GM18861 (cell line): ENCODE measurements at regions not wholly inside any gene's neighbourhood (a gene's known extent, or its start where the extent isn't known, plus 50 kb on each side); places are given as distances from the start of the nearest gene placed in this dataset.

Experiments used
- ATAC-seq: cut with Tn5 transposase; IDR thresholded peaks from one replicate; pipeline ENCODE4 v1.9.1; 2021; ENCODE audit not compliant: unreplicated experiment

GRCh38 chr12:77724367-77724957 lies 106.2 kb upstream of the NAV3 start:
- ATAC-seq: no peak

DNA sequence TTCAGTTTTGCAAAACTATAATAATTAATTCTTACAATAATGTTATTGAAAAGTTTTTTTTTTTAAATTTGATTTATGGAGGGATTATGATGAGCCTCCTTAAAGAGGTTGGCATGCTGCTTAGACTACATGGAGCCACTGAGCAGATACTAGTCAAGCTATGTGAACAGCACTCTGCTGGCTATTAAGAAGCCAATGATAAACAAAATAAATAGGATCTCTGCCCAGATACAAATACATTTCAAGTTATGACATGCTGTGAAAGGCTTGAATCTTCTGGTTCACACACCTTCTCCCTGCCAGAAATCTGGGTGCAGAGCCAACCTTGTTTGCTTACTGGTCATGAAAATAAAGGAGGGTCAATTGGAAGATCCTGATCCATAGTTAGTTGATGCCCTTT lies 107.4 kb upstream of the NAV3 start:
- no peak for ATAC-seq

DNA sequence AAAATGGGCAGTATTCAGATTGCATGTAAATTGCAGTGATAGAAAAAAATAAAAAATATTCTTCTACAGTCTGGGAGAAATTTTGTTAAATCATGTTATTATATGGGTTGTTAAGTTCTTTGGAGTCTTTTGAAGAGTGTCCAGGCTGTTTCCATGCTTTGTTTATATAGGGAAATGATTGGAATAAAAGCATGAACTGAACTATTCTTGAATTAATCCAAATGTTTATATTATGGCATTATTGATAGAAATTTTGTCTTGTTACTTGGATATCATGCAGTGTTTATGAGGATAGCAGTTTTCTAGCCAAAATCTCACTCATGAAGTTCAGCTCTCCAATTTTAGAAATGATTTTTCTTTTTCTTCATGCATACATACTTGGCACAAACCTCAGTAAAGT lies 108.2 kb upstream of the NAV3 start:
- ATAC-seq: no peak

DNA sequence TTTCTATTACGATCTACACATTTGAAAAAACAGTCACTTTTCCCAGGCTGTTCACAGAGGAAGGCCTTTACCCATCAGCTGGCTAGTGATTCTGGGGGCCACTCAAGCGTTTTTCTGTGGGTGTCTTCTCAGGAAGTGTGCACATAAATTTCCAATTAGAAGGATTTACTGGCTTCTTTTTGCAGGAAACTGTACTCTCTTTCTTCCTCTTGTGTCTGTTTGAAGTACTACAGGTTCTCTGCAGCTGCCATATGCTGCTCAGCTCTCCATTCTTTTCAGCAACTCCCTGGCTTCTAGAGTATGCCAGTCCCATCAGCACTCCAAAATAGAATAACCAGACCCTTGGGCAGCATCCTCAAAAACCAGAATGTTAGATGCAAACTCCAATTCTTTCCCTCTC lies 110.4 kb upstream of the NAV3 start:
- no peak for ATAC-seq

DNA sequence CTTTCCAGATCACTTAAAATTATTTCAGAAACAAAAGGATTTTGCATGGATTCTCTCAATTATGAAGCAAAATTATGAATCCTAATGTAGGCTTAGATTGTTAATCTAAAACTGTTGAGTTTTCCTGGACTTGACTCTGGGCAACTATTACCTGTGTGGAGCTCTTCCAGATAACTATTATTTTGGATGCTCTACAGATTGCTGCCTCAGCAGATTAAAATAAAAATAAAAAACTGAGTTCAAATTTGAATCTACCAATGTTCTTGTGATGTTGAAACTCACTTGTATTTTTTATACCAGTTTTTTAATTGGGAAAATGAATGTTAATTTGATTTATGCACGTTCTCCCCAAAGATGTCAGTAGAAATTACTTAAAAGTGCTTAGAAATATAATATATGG lies 120.5 kb upstream of the NAV3 start:
- ATAC-seq: no peak

- no peak for ATAC-seq
Observed at GRCh38 chr12:77697126-77697525, 133.6 kb upstream of the NAV3 start.

- no peak for ATAC-seq
Observed at GRCh38 chr12:77696183-77696582, 134.5 kb upstream of the NAV3 start.

DNA sequence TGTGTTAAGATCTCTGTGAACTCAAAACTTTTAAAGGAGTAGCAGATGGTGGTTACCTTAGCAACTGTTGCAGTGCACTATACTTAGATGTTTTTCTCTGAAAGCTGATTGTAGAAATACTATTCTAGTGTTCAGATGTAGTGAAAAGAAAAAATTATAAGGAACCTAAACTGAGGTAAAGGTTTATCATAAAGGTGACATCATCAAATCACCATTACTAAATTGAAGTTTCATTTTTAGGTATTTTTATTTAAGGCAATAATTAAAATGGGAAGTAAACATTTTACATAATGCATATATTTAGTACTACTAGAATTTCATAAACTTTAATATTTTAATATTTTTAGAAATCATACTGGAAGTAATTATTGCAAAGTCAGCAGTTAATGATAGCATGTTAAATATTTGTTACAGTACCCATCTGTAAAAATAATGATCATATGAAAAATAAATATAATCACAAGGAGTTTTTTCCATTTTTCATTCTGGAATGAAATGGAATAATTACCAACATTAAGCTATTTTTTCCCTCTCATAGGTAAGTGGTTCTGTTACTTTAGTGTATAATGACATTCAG lies 141.1 kb upstream of the NAV3 start:
- ATAC-seq: no peak

GRCh38 chr12:77687321-77687720 lies 143.4 kb upstream of the NAV3 start:
- ATAC-seq: no peak

DNA sequence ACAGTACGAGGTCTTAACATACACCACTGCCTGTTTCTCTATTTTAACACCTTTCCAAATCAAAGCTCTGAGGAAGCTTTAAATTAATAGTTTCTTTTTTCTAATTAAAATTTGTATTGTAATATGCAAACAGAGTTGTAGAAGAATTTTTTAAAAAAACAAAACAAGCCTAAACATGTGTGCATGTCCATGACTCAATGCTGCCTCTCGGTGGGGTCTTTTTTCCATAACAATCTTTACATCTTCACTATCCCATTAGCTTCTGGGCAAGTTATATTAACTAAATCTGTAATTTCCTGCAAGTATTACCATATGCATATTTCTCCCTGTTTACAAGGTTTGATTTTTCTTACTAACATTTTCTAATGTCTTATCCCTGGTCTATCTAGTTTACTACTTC lies 143.9 kb upstream of the NAV3 start:
- no peak for ATAC-seq

DNA sequence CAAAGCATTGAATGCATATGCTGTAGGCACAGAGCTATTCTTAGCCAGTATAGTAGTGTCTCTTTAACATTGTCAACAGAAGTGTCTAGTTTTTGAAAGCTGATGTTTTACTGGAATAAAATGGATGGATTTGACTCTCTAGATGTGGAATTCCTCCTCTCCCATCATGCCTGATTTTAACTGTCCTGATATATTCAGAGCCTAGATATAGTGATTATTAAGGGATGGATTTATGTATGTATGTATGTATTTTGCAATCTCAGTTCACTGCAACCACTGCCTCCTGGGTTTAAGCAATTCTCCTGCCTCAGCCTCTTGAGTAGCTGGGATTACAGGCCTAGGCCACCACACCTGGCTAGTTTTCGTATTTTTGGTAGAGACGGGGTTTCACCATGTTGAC lies 144.8 kb upstream of the NAV3 start:
- ATAC-seq: no peak

GRCh38 chr12:77685112-77685511 lies 145.6 kb upstream of the NAV3 start:
- peak; percentile 66 for ATAC-seq

DNA sequence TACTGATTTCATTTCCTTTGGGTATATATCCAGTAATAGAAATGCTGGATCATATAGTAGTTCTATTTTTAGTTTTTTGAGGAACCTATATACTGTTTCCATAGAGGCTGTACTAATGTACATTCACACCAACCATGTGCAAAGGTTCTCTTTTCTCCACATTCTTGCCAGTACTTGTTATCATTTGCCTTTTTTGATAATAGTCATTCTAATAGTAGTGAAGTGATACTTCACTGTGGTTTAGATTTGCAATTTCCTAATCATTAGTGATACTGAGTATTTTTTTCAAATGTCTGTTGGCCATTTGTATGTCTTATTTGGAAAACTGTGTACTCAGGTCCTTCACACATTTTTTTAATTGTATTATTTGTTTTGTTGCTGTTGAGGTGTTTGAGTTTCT lies 148.2 kb upstream of the NAV3 start:
- peak; percentile 49 for ATAC-seq

GRCh38 chr12:77681726-77682125 lies 149.0 kb upstream of the NAV3 start:
- ATAC-seq: no peak

DNA sequence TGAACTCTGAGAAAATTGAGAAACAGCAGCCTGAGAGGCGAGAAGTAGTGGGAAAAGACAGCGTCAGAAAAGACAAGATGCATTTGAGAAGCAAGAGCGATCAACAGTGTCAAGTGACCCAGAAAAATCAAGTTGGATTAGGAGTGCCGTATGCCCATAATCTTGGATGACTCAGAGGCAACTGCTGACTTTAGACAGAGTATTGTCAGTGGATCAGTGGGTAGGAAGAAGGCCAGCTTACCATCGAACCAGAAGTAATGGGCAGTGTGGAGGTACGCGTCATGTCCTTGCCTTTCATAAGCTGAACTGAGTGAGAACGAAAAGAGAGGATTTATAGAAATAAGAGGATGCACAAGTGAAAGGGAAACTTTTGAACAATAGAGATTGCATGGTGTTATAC lies 151.0 kb upstream of the NAV3 start:
- no peak for ATAC-seq

GRCh38 chr12:77678621-77679020 lies 152.1 kb upstream of the NAV3 start:
- ATAC-seq: no peak

- ATAC-seq: no peak
Observed at GRCh38 chr12:77667101-77667500, 163.6 kb upstream of the NAV3 start.

- no peak for ATAC-seq
Observed at GRCh38 chr12:77648716-77649115, 182.0 kb upstream of the NAV3 start.

DNA sequence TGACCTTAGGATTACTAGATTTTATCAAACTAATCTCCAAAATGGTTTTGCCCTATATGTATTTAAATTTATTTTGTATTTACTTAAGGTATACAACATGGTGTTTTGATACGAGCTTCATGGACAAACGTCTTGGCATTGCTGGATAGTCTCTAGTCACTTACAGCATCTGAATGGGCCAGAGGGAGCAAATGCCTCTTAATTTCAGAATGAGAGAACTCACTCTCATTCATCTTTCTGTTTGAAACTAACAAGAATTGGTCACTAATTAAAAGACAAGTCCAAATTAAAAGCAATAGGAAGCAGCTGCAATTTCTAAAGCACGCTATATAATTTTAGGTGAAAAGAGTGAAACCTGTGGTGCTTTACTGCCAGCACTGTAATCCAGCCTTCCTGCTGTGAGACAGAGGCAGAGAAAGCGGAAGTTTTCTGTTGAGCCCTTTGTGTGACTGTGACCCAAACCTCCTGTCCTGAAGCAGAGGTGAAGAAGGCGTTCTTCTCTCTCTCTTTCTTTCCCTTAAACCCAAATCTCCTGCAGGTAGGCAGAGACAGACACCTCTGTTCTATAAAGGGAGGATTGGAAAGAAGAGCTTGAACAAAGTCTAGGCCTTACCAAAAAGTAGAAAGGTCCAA lies 184.6 kb upstream of the NAV3 start:
- peak; percentile 69 for ATAC-seq

DNA sequence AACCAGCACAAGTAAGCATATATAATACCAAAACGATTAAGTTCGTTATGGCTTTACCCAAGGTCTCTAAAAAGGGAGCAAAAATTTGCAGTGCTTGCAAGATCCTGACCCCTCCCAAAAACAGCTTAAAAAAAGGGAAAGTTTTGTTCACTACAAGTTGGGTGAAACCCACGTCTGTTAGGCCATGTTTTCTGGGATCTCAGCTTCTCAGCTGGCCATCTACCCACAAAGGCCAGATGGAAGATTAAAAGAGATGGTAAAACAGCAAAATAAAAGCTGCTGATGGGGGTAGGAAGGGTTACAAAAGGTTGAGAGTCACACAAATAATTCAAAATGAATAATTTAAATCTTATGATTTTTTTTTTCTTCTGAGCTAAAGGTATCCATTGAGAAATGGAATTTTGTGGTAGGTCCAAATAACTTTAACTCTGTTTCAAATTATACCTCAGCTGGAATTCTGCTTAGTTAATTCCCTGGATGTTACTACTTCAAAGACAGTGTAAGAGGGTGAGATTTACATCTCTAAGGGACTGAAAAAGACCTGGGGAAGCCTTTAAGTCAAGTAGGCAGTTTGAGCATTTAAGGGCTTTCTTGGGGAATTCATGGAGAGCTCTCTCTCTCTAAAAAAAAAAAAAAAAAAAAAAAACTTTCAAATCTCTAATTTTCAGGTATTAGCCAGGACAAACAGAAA lies 185.6 kb upstream of the NAV3 start:
- no peak for ATAC-seq

DNA sequence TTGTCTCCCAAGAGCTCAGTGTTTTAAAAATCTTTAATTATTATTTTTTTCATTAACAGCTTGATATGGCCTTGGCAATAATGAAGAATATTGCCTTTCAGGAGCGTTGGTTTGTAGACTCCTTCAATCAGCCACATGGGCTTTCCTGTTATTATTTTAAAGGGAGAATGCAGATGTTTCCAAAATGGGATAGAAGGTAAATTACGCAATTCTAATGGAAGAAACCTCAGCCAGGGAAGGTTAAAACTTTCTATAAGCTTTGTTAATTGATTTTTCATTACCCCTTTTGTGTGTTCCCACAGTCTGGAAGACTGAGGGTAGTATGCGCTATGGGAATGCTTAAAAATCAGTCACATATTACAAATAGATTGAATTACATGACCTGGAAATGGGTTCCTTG lies 188.4 kb upstream of the NAV3 start:
- ATAC-seq: no peak

GRCh38 chr12:77640356-77640755 lies 190.3 kb upstream of the NAV3 start:
- ATAC-seq: no peak
